Mucosa of rectum (tissue), 2 donors: ENCODE measurements at regions not wholly inside any gene's neighbourhood (a gene's known extent, or its start where the extent isn't known, plus 50 kb on each side); places are given as distances from the start of the nearest gene placed in this dataset.

Experiments
- H3K27ac ChIP-seq, 2 donors: one replicate each; pipeline ENCODE4 v1.7.0; 2013; ENCODE audit warnings: inconsistent platforms in 2 of 2, low read depth in 2 of 2, low read length in 2 of 2
- H3K27me3 ChIP-seq, 2 donors: one replicate each; pipeline ENCODE4 v1.7.0; 2013; ENCODE audit warnings: low read length in 2 of 2; ENCODE audit not compliant: control insufficient read depth in 2 of 2, insufficient read depth in 2 of 2
- H3K36me3 ChIP-seq, 2 donors: one replicate each; pipeline ENCODE4 v1.7.0; 2013; ENCODE audit warnings: low read length in 2 of 2; ENCODE audit not compliant: control insufficient read depth in 2 of 2, insufficient read depth in 2 of 2
- H3K4me1 ChIP-seq, 2 donors: one replicate each; pipeline ENCODE4 v1.7.0; 2013; ENCODE audit warnings: low read length in 2 of 2, mild to moderate bottlenecking in 1 of 2; ENCODE audit not compliant: control insufficient read depth in 2 of 2, insufficient read depth in 2 of 2
- H3K4me3 ChIP-seq, 2 donors: one replicate each; pipeline ENCODE4 v1.7.0; 2013; ENCODE audit warnings: low read length in 2 of 2
- H3K9ac ChIP-seq, 2 donors: one replicate each; pipeline ENCODE4 v1.7.0; 2013; ENCODE audit warnings: low read length in 2 of 2, low read depth in 1 of 2, mild to moderate bottlenecking in 1 of 2
- H3K9me3 ChIP-seq, 2 donors: one replicate each; pipeline ENCODE4 v1.7.0; 2013; ENCODE audit warnings: low read length in 2 of 2; ENCODE audit not compliant: control insufficient read depth in 2 of 2
- donor health status: healthy.
- donor health status: Normal muscosa, but diverticular disease.

- Histone ChIP-seq H3K27me3 (no peaks in the 10 kb centered on the region), H3K36me3 (no peaks in the 10 kb centered on the region), H3K9me3 (peaks cover 0 to 3% of the 10 kb centered on the region in 2 donors), H3K4me1 (peaks cover 3 to 16% of the 10 kb centered on the region in 2 donors), H3K27ac (no peak overlapping the region), H3K9ac (no peak overlapping the region), H3K4me3 (no peak overlapping the region)
These were observed 255.3 kb downstream of the CD83 start for GRCh38 chr6:14372734-14373489.

- H3K36me3 ChIP-seq = no peaks in the 10 kb centered on the region
- H3K27me3 ChIP-seq = no peaks in the 10 kb centered on the region
- H3K9ac ChIP-seq = no peak overlapping the region
- H3K4me1 ChIP-seq = peaks cover 3 to 16% of the 10 kb centered on the region in 2 donors
- H3K27ac ChIP-seq = peak overlapping the region in 1 of 2 donors; percentile 11
- peak overlapping the region in 1 of 2 donors; percentile 22 for H3K4me3 ChIP-seq
- H3K9me3 ChIP-seq = peaks cover 0 to 6% of the 10 kb centered on the region in 2 donors
These were observed 256.3 kb downstream of the CD83 start for GRCh38 chr6:14373648-14374437.

- Histone ChIP-seq H3K9me3 (peaks cover 0 to 6% of the 10 kb centered on the region in 2 donors), H3K36me3 (no peaks in the 10 kb centered on the region), H3K27me3 (no peaks in the 10 kb centered on the region), H3K4me1 (peaks cover 3 to 16% of the 10 kb centered on the region in 2 donors), H3K4me3 (no peak overlapping the region), H3K27ac (no peak overlapping the region), H3K9ac (no peak overlapping the region)
These were observed 258.4 kb downstream of the CD83 start for GRCh38 chr6:14375930-14376329.

GRCh38 chr6:14379568-14379967 lies 262.0 kb downstream of the CD83 start:
- no peak overlapping the region for H3K9ac ChIP-seq
- no peaks in the 10 kb centered on the region for H3K36me3 ChIP-seq
- H3K27me3 ChIP-seq = no peaks in the 10 kb centered on the region
- H3K9me3 ChIP-seq = peaks cover 0 to 6% of the 10 kb centered on the region in 2 donors
- H3K4me3 ChIP-seq = no peak overlapping the region
- peaks cover 3 to 12% of the 10 kb centered on the region in 2 donors for H3K4me1 ChIP-seq
- H3K27ac ChIP-seq = no peak overlapping the region

GRCh38 chr6:14380086-14380820 lies 262.7 kb downstream of the CD83 start:
- H3K4me3 ChIP-seq = no peak overlapping the region
- no peak overlapping the region for H3K9ac ChIP-seq
- H3K27ac ChIP-seq = no peak overlapping the region
- peaks cover 3 to 11% of the 10 kb centered on the region in 2 donors for H3K4me1 ChIP-seq
- H3K27me3 ChIP-seq = no peaks in the 10 kb centered on the region
- H3K36me3 ChIP-seq = no peaks in the 10 kb centered on the region
- H3K9me3 ChIP-seq = peaks cover 0 to 6% of the 10 kb centered on the region in 2 donors

DNA sequence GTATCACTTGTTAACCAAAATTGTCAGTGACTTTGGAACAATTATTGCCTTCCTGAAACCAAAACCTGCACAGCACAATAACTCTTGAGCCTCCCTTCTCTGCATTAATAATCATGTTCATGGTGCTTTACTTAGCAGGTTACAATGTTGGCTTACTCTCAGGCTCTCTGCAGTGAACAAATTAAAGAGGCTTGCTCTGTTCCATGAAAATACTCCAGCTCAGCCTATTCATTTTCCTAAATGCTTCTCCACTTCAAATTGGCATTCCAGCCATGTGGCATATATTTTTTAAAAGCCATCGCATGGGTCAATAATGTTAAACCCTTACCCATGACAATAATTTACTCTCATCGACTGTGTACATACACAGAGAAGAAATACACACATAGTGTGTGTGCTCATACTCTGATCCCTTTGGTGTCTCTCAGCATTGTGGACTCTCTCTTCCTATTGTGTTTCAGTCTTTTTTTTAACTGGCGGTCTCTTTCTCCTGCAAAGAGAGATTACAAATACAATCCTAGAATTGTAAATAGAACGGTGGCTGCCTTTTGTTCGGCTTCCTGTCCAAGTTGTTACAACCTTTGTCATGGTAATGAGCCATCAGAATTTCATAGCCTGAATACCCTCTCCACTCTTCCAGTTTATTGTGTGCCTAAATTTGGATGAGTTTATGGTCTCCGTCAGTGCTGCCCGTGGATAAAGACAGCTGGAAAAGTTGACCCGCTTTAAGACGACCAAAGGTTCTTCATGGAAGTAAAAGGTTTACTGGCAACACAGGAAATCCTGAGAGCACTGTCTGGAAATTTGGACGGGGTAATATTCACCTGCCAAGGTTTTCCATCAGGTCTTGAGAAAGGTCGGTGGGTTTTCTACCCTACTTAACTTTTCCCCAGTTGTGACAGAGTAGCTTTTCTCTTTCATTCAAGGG lies 263.6 kb downstream of the CD83 start:
- Histone ChIP-seq H3K9me3 (peaks cover 0 to 6% of the 10 kb centered on the region in 2 donors), H3K27ac (no peak overlapping the region), H3K27me3 (no peaks in the 10 kb centered on the region), H3K9ac (no peak overlapping the region), H3K4me3 (no peak overlapping the region), H3K4me1 (peaks cover 3 to 11% of the 10 kb centered on the region in 2 donors), H3K36me3 (no peaks in the 10 kb centered on the region)

- no peaks in the 10 kb centered on the region for H3K36me3 ChIP-seq
- no peaks in the 10 kb centered on the region for H3K27me3 ChIP-seq
- H3K9me3 ChIP-seq = peaks cover 0 to 6% of the 10 kb centered on the region in 2 donors
- no peak overlapping the region for H3K9ac ChIP-seq
- peaks cover 3 to 11% of the 10 kb centered on the region in 2 donors for H3K4me1 ChIP-seq
- no peak overlapping the region for H3K27ac ChIP-seq
- H3K4me3 ChIP-seq = no peak overlapping the region
These were observed 264.5 kb downstream of the CD83 start for GRCh38 chr6:14381829-14382677.

DNA sequence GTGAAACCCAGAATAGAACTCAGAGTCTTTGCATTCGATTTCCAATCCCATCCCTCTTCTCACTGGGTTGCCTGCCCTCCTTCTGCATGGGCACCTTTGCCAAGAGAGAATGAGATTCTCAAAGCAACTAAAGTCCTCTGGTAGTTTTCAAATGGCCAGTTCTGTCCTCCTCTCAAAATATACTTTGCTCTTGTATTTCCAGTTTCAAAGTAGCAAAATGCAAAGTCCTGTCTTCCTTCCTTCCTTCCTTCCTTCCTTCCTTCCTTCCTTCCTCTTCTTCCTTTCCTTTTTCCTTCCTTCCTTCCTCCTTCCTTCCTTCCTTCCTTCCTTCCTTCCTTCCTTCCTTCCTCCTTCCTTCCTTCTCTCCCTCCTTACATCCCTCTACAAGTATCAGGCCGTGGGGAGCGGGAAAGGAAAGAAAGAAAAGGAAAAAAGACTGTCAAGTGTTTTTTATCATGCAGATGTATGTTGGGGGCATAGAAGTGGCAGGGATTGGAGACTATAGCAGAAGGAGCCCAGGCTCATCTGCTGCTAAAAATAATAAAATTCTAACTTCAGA lies 265.2 kb downstream of the CD83 start:
- H3K27me3 ChIP-seq = no peaks in the 10 kb centered on the region
- H3K9ac ChIP-seq = no peak overlapping the region
- no peak overlapping the region for H3K4me3 ChIP-seq
- peaks cover 3 to 11% of the 10 kb centered on the region in 2 donors for H3K4me1 ChIP-seq
- H3K36me3 ChIP-seq = no peaks in the 10 kb centered on the region
- H3K27ac ChIP-seq = no peak overlapping the region
- peaks cover 0 to 3% of the 10 kb centered on the region in 2 donors for H3K9me3 ChIP-seq
